Keratinocyte (primary cell): ENCODE measurements at regions not wholly inside any gene's neighbourhood (a gene's known extent, or its start where the extent isn't known, plus 50 kb on each side); places are given as distances from the start of the nearest gene placed in this dataset.

Experiments used
- DNase-seq: peaks from one replicate; pipeline ENCODE4 v3.0.0-alpha.2; 2011; ENCODE audit warnings: low read depth, missing footprints, low spot score
- FAIRE-seq: peaks from 2 replicates; lab custom pipeline; 2011; peaks lifted over from hg19 to GRCh38; lab: Jason Lieb, UNC
- H2AFZ ChIP-seq: 2 replicates; pipeline ENCODE4 v1.6.0; 2012; ENCODE audit warnings: low read length, control low read depth, inconsistent platforms; ENCODE audit not compliant: control insufficient read depth
- H3K27ac ChIP-seq: 2 replicates; pipeline ENCODE4 v1.5.1; 2011; ENCODE audit warnings: low read length; ENCODE audit not compliant: control insufficient read depth, insufficient read depth
- H3K27me3 ChIP-seq: 3 replicates; pipeline ENCODE4 v1.6.0; 2011; ENCODE audit warnings: low read length; ENCODE audit not compliant: control insufficient read depth, insufficient read depth; ENCODE audit errors: extremely low read depth
- H3K36me3 ChIP-seq, 2 experiments: 2 replicates in 1 of 2; 3 replicates in 1 of 2; pipeline ENCODE4 v1.5.1; 2011; ENCODE audit warnings: low read length in 2 of 2, mild to moderate bottlenecking in 1 of 2; ENCODE audit not compliant: control insufficient read depth in 2 of 2, insufficient read depth in 2 of 2; ENCODE audit errors: extremely low read depth in 1 of 2
- H3K4me1 ChIP-seq: 3 replicates; pipeline ENCODE4 v1.5.1; 2011; ENCODE audit warnings: low read length; ENCODE audit not compliant: control insufficient read depth, insufficient read depth; ENCODE audit errors: extremely low read depth
- H3K4me2 ChIP-seq: 3 replicates; pipeline ENCODE4 v1.6.0; 2011; ENCODE audit warnings: low read depth, low read length; ENCODE audit not compliant: control insufficient read depth, insufficient read depth; ENCODE audit errors: extremely low read depth
- H3K4me3 ChIP-seq, 3 experiments: fragments of 200-600 bp in 1 of 3; sonication (generic) in 1 of 3; 2 replicates in 2 of 3; 3 replicates in 1 of 3; pipeline ENCODE4 v1.5.1; 2011 to 2016; ENCODE audit warnings: low read length in 3 of 3, mild to moderate bottlenecking in 3 of 3, control low read depth in 2 of 3, inconsistent platforms in 1 of 3, low read depth in 1 of 3, mixed read lengths in 1 of 3, mixed run types in 1 of 3, moderate library complexity in 1 of 3; ENCODE audit not compliant: control insufficient read depth in 2 of 3, insufficient read depth in 2 of 3; ENCODE audit errors: extremely low read depth in 1 of 3
- H3K79me2 ChIP-seq: 2 replicates; pipeline ENCODE4 v1.6.0; 2012; ENCODE audit warnings: low read length; ENCODE audit not compliant: control insufficient read depth, insufficient read depth
- H3K9ac ChIP-seq: 3 replicates; pipeline ENCODE4 v1.6.0; 2011; ENCODE audit warnings: low read length; ENCODE audit not compliant: control insufficient read depth, insufficient read depth; ENCODE audit errors: extremely low read depth
- H3K9me1 ChIP-seq: 3 replicates; pipeline ENCODE4 v1.6.0; 2011; ENCODE audit warnings: low read length; ENCODE audit not compliant: control insufficient read depth, insufficient read depth; ENCODE audit errors: extremely low read depth
- H3K9me3 ChIP-seq: 2 replicates; pipeline ENCODE4 v1.5.1; 2012; ENCODE audit warnings: low read depth, low read length; ENCODE audit not compliant: control insufficient read depth
- H4K20me1 ChIP-seq: 3 replicates; pipeline ENCODE4 v1.6.0; 2011; ENCODE audit warnings: low read length; ENCODE audit not compliant: control insufficient read depth, insufficient read depth; ENCODE audit errors: extremely low read depth
- EZH2 ChIP-seq: IDR thresholded peaks from one replicate; pipeline ENCODE4 v1.6.1; 2012; ENCODE audit warnings: inconsistent platforms, mild to moderate bottlenecking, low read length, moderate library complexity
- dilution Hi-C: fragments of 300-500 bp; cut with MboI; formaldehyde crosslinking; loops from one replicate; pipeline ENCODE4 v1.7.0; 2020; ENCODE audit warnings: low sequenced_read_pairs; ENCODE audit not compliant: extremely low pct_ligation_motif_present
- TF ChIP-seq, protein P1 (sequence below), 3 experiments: IDR thresholded peaks in 1 of 3; conservative IDR thresholded peaks in 1 of 3; optimal IDR thresholded peaks in 1 of 3; 2 replicates in 2 of 3; 3 replicates in 1 of 3; pipeline versions ENCODE3 to v1.5.1; 2011; ENCODE audit warnings: low read length in 3 of 3, mild to moderate bottlenecking in 3 of 3, moderate library complexity in 2 of 3, control low read depth in 1 of 3, inconsistent platforms in 1 of 3; ENCODE audit not compliant: insufficient read depth in 2 of 3; ENCODE audit errors: extremely low read depth in 1 of 3

GRCh38 chr4:30932581-30932980 lies 212.4 kb downstream of the PCDH7 start:
- DNase-seq (no peak), FAIRE-seq (no peak)
- no peaks in the 10 kb centered on the region for H3K9me3 ChIP-seq
- no peaks in the 10 kb centered on the region for H3K36me3 ChIP-seq
- H3K4me2 ChIP-seq: no peak overlapping the region
- H3K27me3 ChIP-seq: no peaks in the 10 kb centered on the region
- no peaks in the 10 kb centered on the region for H4K20me1 ChIP-seq
- no peaks in the 10 kb centered on the region for H3K79me2 ChIP-seq
- H3K4me1 ChIP-seq: peaks cover 4% of the 10 kb centered on the region
- H3K4me3 ChIP-seq: no peak overlapping the region
- no peak overlapping the region for H3K9ac ChIP-seq
- TF ChIP-seq, protein P1, sequence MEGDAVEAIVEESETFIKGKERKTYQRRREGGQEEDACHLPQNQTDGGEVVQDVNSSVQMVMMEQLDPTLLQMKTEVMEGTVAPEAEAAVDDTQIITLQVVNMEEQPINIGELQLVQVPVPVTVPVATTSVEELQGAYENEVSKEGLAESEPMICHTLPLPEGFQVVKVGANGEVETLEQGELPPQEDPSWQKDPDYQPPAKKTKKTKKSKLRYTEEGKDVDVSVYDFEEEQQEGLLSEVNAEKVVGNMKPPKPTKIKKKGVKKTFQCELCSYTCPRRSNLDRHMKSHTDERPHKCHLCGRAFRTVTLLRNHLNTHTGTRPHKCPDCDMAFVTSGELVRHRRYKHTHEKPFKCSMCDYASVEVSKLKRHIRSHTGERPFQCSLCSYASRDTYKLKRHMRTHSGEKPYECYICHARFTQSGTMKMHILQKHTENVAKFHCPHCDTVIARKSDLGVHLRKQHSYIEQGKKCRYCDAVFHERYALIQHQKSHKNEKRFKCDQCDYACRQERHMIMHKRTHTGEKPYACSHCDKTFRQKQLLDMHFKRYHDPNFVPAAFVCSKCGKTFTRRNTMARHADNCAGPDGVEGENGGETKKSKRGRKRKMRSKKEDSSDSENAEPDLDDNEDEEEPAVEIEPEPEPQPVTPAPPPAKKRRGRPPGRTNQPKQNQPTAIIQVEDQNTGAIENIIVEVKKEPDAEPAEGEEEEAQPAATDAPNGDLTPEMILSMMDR (optimal IDR thresholded peaks at IDR 0.05 in 1 of 3, IDR thresholded peaks at IDR 0.05 in 1 of 3, conservative IDR thresholded peaks at IDR 0.05 in 1 of 3; ENCODE audit: extremely low read depth in 1 of 3, insufficient read depth in 2 of 3, low read length in 3 of 3): no peak
- TF ChIP-seq EZH2: no peak
- no peak overlapping the region for H3K27ac ChIP-seq
- H2AFZ ChIP-seq: no peak overlapping the region
- no peaks in the 10 kb centered on the region for H3K9me1 ChIP-seq
- dilution Hi-C loops: no loop called here

GRCh38 chr4:30939069-30939468 lies 218.9 kb downstream of the PCDH7 start:
- Histone ChIP-seq H3K27ac (peak overlapping the region; percentile 34), H3K4me3 (no peak overlapping the region), H3K9me1 (no peaks in the 10 kb centered on the region), H4K20me1 (no peaks in the 10 kb centered on the region), H3K27me3 (no peaks in the 10 kb centered on the region), H3K4me2 (peak overlapping the region; percentile 23), H3K79me2 (no peaks in the 10 kb centered on the region), H3K9me3 (no peaks in the 10 kb centered on the region), H2AFZ (peak overlapping the region; percentile 1), H3K36me3 (no peaks in the 10 kb centered on the region), H3K4me1 (peaks cover 27% of the 10 kb centered on the region), H3K9ac (no peak overlapping the region)
- DNase-seq (no peak), FAIRE-seq (peak; percentile 80)
- TF ChIP-seq, protein P1 (optimal IDR thresholded peaks at IDR 0.05 in 1 of 3, IDR thresholded peaks at IDR 0.05 in 1 of 3, conservative IDR thresholded peaks at IDR 0.05 in 1 of 3; ENCODE audit: extremely low read depth in 1 of 3, insufficient read depth in 2 of 3, low read length in 3 of 3): no peak
- no peak for TF ChIP-seq EZH2
- dilution Hi-C loops: no loop called here
